ENCODE measurements at regions not wholly inside any gene's neighbourhood (a gene's known extent, or its start where the extent isn't known, plus 50 kb on each side); places are given as distances from the start of the nearest gene placed in this dataset.

DNA sequence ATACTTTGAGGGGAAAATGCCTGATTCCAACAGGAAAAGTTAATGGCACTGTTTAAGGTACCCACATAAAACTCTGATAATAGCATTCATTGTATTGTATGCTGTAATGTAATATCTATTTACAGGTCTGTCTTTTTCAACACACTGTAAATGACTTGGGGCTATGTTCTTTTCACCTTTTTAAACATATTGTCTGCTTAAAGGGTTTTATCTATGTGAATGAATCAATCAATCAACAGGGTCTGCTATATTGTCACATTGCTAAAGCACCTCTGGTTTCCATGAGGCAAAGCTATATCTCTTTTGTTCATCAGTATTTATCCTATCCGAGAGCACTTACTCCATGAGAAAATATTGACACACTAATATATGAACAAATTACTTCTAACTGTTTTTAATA lies 288.0 kb downstream of the SLC6A15 start:
- DNase-seq, result no peak
- intact Hi-C loops (cut with micrococcal nuclease), result no loop called here
- Histone ChIP-seq H3K27ac (ENCODE audit: low read depth, low read length) (no peak overlapping the region), H3K27me3 (ENCODE audit: control insufficient read depth in 2 of 2, insufficient read depth in 2 of 2, low read length in 2 of 2) (no peaks in the 10 kb centered on the region), H3K4me3 (ENCODE audit: low read length) (no peak overlapping the region), H3K4me1 (ENCODE audit: control insufficient read depth in 2 of 2, insufficient read depth in 2 of 2, low read length in 2 of 2) (no peaks in the 10 kb centered on the region), H3K36me3 (ENCODE audit: control insufficient read depth in 2 of 3, insufficient read depth in 3 of 3, low read length in 3 of 3) (no peaks in the 10 kb centered on the region), H3K9me3 (ENCODE audit: control insufficient read depth in 2 of 3, low read length in 3 of 3) (no peaks in the 10 kb centered on the region)
- CTCF ChIA-PET, result no interaction called here
- H3K4me3 Mint-ChIP-seq, result no peak overlapping the region
- POLR2A ChIA-PET, result no interaction called here
- H3K4me1 Mint-ChIP-seq, result no peaks in the 10 kb centered on the region
- no peaks in the 10 kb centered on the region for H3K36me3 Mint-ChIP-seq
- H3K27me3 Mint-ChIP-seq, result no peaks in the 10 kb centered on the region
- peaks cover 0 to 10% (median 0%) of the 10 kb centered on the region in 11 donors for H3K9me3 Mint-ChIP-seq
- no peak for ATAC-seq
- no peak overlapping the region for H3K27ac Mint-ChIP-seq

DNA sequence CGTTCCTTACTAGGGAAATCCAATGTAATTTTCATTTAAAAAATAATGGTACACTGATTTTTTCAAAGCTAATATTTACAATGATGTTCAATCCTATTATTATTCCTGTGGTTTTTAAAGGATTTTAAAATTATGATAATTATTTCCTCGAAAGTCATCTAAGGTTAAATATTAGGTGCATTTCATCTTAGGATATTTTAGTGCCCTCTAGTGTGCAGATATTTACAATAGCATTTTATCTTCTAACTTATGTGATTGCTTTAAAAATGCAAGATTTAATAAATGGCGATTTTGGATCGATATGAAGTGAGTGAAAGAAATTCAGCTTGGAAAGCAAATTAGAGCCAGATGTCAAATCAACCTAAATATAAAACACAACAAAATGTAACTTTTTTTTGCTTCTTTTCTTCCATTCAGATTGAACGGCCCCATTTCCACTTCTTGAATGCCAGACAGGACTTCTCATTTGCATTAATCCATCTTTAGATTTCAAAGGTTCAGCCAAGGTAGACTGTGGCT lies 293.5 kb downstream of the SLC6A15 start:
- no peak for ATAC-seq
- Histone ChIP-seq H3K4me3 (ENCODE audit: low read length) (no peak overlapping the region), H3K4me1 (ENCODE audit: control insufficient read depth in 2 of 2, insufficient read depth in 2 of 2, low read length in 2 of 2) (no peaks in the 10 kb centered on the region), H3K9me3 (ENCODE audit: control insufficient read depth in 2 of 3, low read length in 3 of 3) (no peaks in the 10 kb centered on the region), H3K27ac (ENCODE audit: low read depth, low read length) (no peak overlapping the region), H3K36me3 (ENCODE audit: control insufficient read depth in 2 of 3, insufficient read depth in 3 of 3, low read length in 3 of 3) (no peaks in the 10 kb centered on the region), H3K27me3 (ENCODE audit: control insufficient read depth in 2 of 2, insufficient read depth in 2 of 2, low read length in 2 of 2) (no peaks in the 10 kb centered on the region)
- peaks cover 0 to 5% (median 0%) of the 10 kb centered on the region in 11 donors for H3K9me3 Mint-ChIP-seq
- no peak for DNase-seq
- POLR2A ChIA-PET, result no interaction called here
- H3K27ac Mint-ChIP-seq, result no peak overlapping the region
- CTCF ChIA-PET, result no interaction called here
- H3K4me3 Mint-ChIP-seq, result no peak overlapping the region
- H3K27me3 Mint-ChIP-seq, result no peaks in the 10 kb centered on the region
- intact Hi-C loops (cut with micrococcal nuclease), result no loop called here
- H3K4me1 Mint-ChIP-seq, result no peaks in the 10 kb centered on the region
- H3K36me3 Mint-ChIP-seq, result no peaks in the 10 kb centered on the region

DNA sequence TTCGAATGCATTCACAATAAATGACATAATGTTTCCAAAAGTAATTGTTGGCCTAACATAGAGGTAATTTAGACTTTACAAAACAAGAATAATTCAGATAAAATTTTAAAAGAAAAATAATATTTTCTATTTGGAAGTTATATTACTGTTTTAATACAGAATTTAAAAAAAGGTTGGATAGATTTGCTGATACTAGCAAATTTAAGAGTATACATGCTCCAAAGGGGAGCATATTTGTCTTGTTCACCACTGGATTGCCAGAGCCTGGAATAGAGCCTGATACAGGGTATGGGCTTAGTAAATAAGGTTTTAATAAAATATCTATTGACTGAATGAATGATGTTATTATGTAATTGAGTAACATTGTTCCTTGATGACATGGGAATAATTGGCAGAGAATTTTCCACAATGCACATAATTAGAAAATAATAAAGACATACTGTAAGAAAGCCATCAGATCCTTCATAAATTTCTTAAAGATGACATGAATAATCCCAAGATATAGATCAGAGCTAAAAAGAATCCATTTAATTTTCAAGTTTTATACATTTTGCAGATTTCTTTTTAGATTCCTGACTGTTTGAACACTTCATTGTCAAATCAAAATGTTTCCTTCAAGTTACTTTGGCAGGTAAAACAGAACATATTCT lies 305.3 kb downstream of the SLC6A15 start:
- no peak for DNase-seq
- H3K4me3 ChIP-seq (ENCODE audit: low read length), result no peak overlapping the region
- no peaks in the 10 kb centered on the region for H3K27me3 ChIP-seq (ENCODE audit: control insufficient read depth in 2 of 2, insufficient read depth in 2 of 2, low read length in 2 of 2)
- POLR2A ChIA-PET, result no interaction called here
- peaks cover 0 to 8% (median 0%) of the 10 kb centered on the region in 11 donors for H3K9me3 Mint-ChIP-seq
- no peak overlapping the region for H3K27ac ChIP-seq (ENCODE audit: low read depth, low read length)
- H3K4me1 Mint-ChIP-seq, result no peaks in the 10 kb centered on the region
- no peaks in the 10 kb centered on the region for H3K4me1 ChIP-seq (ENCODE audit: control insufficient read depth in 2 of 2, insufficient read depth in 2 of 2, low read length in 2 of 2)
- H3K9me3 ChIP-seq (ENCODE audit: control insufficient read depth in 2 of 3, low read length in 3 of 3), result no peaks in the 10 kb centered on the region
- ATAC-seq, result no peak
- no peaks in the 10 kb centered on the region for H3K36me3 ChIP-seq (ENCODE audit: control insufficient read depth in 2 of 3, insufficient read depth in 3 of 3, low read length in 3 of 3)
- intact Hi-C loops (cut with micrococcal nuclease), result no loop called here
- CTCF ChIA-PET, result no interaction called here
- H3K36me3 Mint-ChIP-seq, result no peaks in the 10 kb centered on the region
- H3K4me3 Mint-ChIP-seq, result no peak overlapping the region
- no peak overlapping the region for H3K27ac Mint-ChIP-seq
- H3K27me3 Mint-ChIP-seq, result no peaks in the 10 kb centered on the region

DNA sequence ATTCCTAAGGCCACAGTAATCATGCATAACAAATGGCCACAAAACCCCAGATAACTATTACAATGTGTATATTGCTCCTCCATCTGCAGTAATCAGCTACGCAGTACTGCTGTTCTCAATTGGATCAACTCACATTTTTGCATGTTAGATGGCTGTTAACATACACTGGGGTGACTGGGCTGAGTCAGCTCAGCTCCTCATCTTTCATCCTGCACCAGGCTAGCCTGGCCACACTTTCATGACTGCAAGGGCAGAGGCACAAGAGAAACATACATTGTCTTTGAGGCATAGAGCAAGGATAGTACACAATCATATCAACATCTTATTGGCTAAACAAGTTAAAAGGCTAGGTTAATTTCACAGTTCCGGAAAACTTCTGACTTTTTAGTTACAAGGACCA lies 306.6 kb downstream of the SLC6A15 start:
- Histone ChIP-seq H3K9me3 (ENCODE audit: control insufficient read depth in 2 of 3, low read length in 3 of 3) (no peaks in the 10 kb centered on the region), H3K27me3 (ENCODE audit: control insufficient read depth in 2 of 2, insufficient read depth in 2 of 2, low read length in 2 of 2) (no peaks in the 10 kb centered on the region), H3K4me1 (ENCODE audit: control insufficient read depth in 2 of 2, insufficient read depth in 2 of 2, low read length in 2 of 2) (no peaks in the 10 kb centered on the region), H3K27ac (ENCODE audit: low read depth, low read length) (no peak overlapping the region), H3K36me3 (ENCODE audit: control insufficient read depth in 2 of 3, insufficient read depth in 3 of 3, low read length in 3 of 3) (no peaks in the 10 kb centered on the region), H3K4me3 (ENCODE audit: low read length) (no peak overlapping the region)
- intact Hi-C loops (cut with micrococcal nuclease), result no loop called here
- Mint-ChIP-seq H3K4me1 (no peaks in the 10 kb centered on the region), H3K27me3 (no peaks in the 10 kb centered on the region), H3K27ac (no peak overlapping the region), H3K9me3 (peaks cover 0 to 4% (median 0%) of the 10 kb centered on the region in 11 donors), H3K36me3 (no peaks in the 10 kb centered on the region), H3K4me3 (no peak overlapping the region)
- CTCF ChIA-PET, result no interaction called here
- POLR2A ChIA-PET, result no interaction called here
- ATAC-seq (no peak), DNase-seq (no peak)

DNA sequence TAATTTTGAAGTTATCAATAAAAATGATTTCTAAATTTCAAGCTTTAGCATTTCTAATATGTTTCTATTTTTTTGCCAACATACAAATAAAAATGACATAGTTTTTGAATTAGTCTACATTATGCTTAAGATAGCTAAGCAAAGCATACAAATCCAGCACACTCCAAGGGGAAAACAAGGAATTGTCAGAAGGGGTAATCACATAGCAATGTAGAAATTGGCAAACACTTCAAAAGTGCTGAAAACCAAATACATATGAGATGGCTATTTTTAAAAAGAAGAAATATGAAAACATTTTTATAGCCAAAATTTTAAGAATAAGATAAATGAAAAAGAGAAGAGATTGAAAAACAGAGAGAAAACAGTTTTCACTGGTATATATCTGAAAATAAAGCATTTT lies 308.0 kb downstream of the SLC6A15 start:
- intact Hi-C loops (cut with micrococcal nuclease), result no loop called here
- ATAC-seq (no peak), DNase-seq (no peak)
- no peaks in the 10 kb centered on the region for H3K27me3 ChIP-seq (ENCODE audit: control insufficient read depth in 2 of 2, insufficient read depth in 2 of 2, low read length in 2 of 2)
- H3K4me1 ChIP-seq (ENCODE audit: control insufficient read depth in 2 of 2, insufficient read depth in 2 of 2, low read length in 2 of 2), result no peaks in the 10 kb centered on the region
- H3K27ac Mint-ChIP-seq, result no peak overlapping the region
- H3K9me3 ChIP-seq (ENCODE audit: control insufficient read depth in 2 of 3, low read length in 3 of 3), result no peaks in the 10 kb centered on the region
- H3K4me3 ChIP-seq (ENCODE audit: low read length), result no peak overlapping the region
- CTCF ChIA-PET, result no interaction called here
- no peak overlapping the region for H3K4me3 Mint-ChIP-seq
- H3K27ac ChIP-seq (ENCODE audit: low read depth, low read length), result no peak overlapping the region
- peaks cover 0 to 4% (median 0%) of the 10 kb centered on the region in 11 donors for H3K9me3 Mint-ChIP-seq
- no peaks in the 10 kb centered on the region for H3K27me3 Mint-ChIP-seq
- H3K4me1 Mint-ChIP-seq, result no peaks in the 10 kb centered on the region
- H3K36me3 ChIP-seq (ENCODE audit: control insufficient read depth in 2 of 3, insufficient read depth in 3 of 3, low read length in 3 of 3), result no peaks in the 10 kb centered on the region
- POLR2A ChIA-PET, result no interaction called here
- H3K36me3 Mint-ChIP-seq, result no peaks in the 10 kb centered on the region

DNA sequence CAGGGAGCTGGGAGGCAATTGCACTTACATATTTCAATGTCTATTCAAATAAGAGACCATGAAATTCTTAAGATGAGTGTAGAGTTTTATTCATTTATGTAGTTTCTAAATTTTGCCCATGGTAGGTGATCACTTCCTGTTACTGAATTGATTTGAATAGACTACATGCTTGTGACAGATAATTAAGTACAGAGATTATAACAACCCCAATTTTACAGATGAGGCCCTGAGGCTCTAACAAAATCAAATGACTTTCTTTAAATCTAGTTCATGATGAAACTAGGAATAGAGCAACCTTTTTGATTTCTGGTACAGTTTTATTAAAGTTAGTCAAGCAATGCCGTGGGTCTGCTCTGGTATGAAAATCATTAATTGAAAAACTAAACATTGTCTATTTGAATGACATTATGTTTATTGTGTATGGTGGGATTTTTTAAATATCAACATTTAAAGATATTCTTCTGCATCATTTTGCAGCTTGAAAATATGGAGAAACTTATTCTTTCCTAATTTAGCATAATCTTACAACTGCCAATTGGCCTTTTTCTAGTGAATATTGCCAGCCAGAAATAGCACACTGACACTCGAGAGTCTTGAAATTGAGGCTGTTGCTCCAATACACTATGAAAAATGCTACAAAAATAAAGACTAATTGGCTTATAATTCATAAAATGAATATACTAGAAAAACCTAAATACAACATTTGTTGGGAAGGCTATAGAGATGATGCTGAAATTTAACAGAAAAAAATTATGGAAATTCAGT lies 308.9 kb downstream of the SLC6A15 start:
- H3K36me3 Mint-ChIP-seq, result no peaks in the 10 kb centered on the region
- no peaks in the 10 kb centered on the region for H3K4me1 Mint-ChIP-seq
- H3K27ac Mint-ChIP-seq, result no peak overlapping the region
- H3K9me3 Mint-ChIP-seq, result peaks cover 0 to 4% (median 0%) of the 10 kb centered on the region in 11 donors
- no peak for DNase-seq
- ATAC-seq, result no peak
- Histone ChIP-seq H3K27ac (ENCODE audit: low read depth, low read length) (no peak overlapping the region), H3K4me1 (ENCODE audit: control insufficient read depth in 2 of 2, insufficient read depth in 2 of 2, low read length in 2 of 2) (no peaks in the 10 kb centered on the region), H3K27me3 (ENCODE audit: control insufficient read depth in 2 of 2, insufficient read depth in 2 of 2, low read length in 2 of 2) (no peaks in the 10 kb centered on the region), H3K36me3 (ENCODE audit: control insufficient read depth in 2 of 3, insufficient read depth in 3 of 3, low read length in 3 of 3) (no peaks in the 10 kb centered on the region), H3K9me3 (ENCODE audit: control insufficient read depth in 2 of 3, low read length in 3 of 3) (no peaks in the 10 kb centered on the region), H3K4me3 (ENCODE audit: low read length) (no peak overlapping the region)
- no peaks in the 10 kb centered on the region for H3K27me3 Mint-ChIP-seq
- POLR2A ChIA-PET, result no interaction called here
- no peak overlapping the region for H3K4me3 Mint-ChIP-seq
- intact Hi-C loops (cut with micrococcal nuclease), result no loop called here
- CTCF ChIA-PET, result no interaction called here

DNA sequence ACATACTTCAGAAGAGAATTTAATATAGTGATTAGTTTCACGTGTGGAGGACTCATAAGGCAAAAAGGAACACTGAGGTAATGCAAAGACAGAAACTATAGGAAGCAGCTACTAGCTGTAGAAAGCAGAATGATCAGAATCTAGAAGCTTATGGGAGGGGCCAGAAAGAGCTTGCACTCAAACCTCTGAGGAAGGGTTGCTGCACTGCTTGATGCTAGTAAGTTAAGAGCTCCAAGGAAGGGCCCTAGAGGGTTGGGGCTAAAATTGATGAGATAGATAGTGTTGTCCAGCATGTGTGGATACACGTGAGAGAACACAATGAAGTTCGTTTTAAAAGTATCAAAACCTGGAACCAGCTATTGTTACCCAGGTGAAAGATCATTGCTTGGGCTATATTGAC lies 311.1 kb downstream of the SLC6A15 start:
- POLR2A ChIA-PET, result no interaction called here
- intact Hi-C loops (cut with micrococcal nuclease), result no loop called here
- H3K27ac Mint-ChIP-seq, result no peak overlapping the region
- H3K9me3 Mint-ChIP-seq, result peaks cover 0 to 4% (median 0%) of the 10 kb centered on the region in 11 donors
- DNase-seq, result no peak
- H3K4me1 Mint-ChIP-seq, result no peaks in the 10 kb centered on the region
- no peaks in the 10 kb centered on the region for H3K27me3 ChIP-seq (ENCODE audit: control insufficient read depth in 2 of 2, insufficient read depth in 2 of 2, low read length in 2 of 2)
- CTCF ChIA-PET, result no interaction called here
- no peak for ATAC-seq
- no peak overlapping the region for H3K27ac ChIP-seq (ENCODE audit: low read depth, low read length)
- H3K4me3 Mint-ChIP-seq, result no peak overlapping the region
- H3K9me3 ChIP-seq (ENCODE audit: control insufficient read depth in 2 of 3, low read length in 3 of 3), result no peaks in the 10 kb centered on the region
- no peak overlapping the region for H3K4me3 ChIP-seq (ENCODE audit: low read length)
- H3K4me1 ChIP-seq (ENCODE audit: control insufficient read depth in 2 of 2, insufficient read depth in 2 of 2, low read length in 2 of 2), result no peaks in the 10 kb centered on the region
- H3K36me3 Mint-ChIP-seq, result no peaks in the 10 kb centered on the region
- no peaks in the 10 kb centered on the region for H3K36me3 ChIP-seq (ENCODE audit: control insufficient read depth in 2 of 3, insufficient read depth in 3 of 3, low read length in 3 of 3)
- no peaks in the 10 kb centered on the region for H3K27me3 Mint-ChIP-seq
